ENCODE measurements at regions not wholly inside any gene's neighbourhood (a gene's known extent, or its start where the extent isn't known, plus 50 kb on each side); places are given as distances from the start of the nearest gene placed in this dataset.

DNA sequence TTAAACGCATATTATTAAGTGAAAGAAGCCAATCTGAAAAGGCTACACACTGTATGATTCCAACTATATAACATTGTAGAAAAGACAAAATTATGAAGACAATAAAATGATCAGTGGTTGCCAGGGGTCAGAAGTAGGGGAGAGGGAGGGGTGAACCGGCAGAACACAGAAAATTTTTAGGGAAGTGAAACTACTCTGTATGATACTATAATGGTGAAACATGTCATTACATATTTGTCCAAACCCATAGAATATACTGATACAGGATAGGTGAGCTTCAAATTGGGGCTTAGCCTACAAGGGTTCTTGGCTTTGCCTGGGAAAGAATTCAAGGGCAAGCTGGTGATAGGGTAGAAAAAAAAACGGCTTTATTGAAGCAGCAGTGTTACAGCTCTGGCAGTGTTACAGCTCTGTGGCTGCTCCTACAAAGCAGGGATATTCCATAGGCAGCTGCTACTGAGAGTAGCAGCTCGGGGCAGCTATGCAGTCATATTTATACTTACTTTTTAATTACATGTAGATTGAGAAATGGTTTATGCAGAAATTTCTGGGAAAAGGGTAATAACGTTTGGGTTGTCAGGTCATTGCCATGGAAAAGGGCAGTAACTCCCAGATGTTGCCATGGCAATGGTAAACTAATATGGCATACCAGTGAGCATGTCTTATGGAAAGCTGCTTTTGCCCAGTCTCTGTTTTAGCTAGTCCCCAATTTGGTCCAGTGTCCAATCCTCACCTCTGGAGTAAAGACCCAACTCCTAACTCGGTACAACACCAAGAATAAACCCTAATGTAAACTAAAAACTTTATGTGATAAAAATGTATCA is 125.1 kb upstream of the SLC25A36 start:
- DNase-seq, result no peak

DNA sequence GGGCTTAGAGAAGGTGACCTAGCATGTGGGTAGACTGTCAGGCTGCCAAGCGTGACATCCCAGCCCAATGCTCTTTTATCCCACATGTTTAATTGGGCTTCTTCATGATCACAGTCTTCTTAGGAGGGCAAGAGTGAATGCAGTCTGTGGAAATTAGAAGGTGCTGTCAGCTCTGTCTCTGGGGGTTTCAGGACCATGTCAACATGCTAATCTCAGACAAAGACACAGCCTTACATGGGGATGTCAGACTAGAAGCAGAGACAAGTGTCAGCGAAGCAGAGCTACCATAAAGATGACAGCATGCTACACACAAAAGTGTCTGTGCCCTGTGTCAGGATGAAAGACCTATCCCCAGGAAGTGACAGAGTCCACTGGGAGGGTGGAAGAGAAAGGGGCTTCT is 120.1 kb upstream of the SLC25A36 start:
- no peak for DNase-seq

DNA sequence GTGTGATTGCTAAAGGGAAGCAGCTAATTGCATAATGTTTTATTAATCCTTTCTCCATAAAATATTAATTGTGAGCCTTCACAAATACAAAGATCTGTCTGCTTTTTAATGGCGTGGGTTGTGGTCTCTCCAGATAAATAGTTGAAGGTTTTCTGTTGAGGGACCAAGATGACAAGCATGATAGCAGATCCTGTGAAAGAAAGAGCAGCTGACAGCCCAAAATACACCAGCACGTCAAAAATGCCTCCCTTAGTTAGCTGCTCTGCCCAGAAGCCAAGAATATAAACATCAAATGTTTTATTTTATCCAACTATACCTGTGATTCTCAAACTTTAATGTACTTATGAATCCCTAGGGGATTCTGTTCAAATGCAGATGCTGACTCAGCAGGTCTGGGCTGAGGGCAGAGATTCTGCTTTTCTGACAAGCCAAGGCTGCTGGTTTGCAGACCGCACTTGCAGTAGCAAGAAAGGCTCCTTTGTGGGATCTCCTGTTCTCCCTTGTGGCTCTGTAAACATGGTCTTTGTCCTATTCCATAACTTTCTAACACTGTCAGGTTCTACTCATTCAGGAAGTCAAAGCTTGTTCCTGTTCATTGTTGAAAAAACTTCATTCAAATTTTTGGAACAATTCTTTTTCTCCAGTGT is 119.1 kb upstream of the SLC25A36 start:
- DNase-seq, result no peak

DNA sequence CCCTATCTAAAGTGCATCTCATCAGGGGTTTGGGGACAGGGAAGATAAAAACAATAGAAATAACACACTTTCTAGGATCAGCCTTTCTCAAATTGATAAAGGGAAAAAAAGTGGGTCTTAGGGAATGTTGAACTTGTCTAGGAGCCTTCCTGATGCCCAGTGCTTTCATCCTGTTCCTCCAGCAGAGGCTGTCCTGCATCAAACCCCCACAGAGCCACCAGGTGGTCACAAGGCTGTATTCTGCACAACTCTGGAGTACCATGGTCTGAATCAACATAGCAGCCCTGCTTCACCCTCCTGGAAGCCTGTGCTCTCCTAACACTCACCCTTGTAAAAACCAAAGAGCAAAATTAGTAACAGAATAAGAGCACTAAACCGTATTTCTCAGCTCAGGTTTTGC is 118.5 kb upstream of the SLC25A36 start:
- no peak for DNase-seq

DNA sequence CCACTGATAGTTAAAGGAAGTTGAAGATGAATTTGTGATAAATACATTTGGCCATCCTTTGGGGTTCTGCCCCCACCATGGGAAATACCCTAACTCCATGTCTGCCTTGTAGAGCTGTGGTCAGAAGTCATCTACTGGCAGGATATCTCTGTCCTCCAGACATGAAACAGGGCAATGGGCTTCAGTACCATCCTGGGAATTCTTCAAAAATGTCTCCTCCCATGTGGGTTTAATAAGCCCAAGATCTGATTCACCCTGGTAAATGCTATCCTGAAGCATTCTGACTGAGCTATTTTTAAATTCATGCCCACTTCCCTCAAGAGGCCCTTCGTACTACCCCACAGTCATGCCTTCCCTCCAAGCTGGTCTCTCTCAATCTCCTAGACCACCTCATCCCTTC is 113.7 kb upstream of the SLC25A36 start:
- DNase-seq, result no peak

DNA sequence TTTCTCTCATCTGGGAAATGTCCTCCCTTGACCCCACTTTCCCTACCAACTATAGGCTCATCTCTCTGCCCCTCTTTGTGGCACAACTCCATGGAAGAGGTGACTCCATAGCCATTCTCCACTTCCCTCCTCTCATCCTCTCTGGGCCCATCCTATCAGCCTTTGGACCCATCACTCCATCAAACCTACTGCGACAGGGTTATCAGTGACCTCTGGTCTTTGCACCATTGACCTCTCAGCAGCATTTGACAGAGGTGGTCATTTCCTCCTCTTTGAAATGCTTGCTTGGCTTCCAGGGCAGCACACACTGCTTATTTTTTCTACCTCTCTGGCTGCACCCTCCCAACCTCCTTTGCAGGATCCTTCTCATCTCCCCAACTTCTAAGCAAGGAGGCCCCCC is 113.1 kb upstream of the SLC25A36 start:
- no peak for DNase-seq

DNA sequence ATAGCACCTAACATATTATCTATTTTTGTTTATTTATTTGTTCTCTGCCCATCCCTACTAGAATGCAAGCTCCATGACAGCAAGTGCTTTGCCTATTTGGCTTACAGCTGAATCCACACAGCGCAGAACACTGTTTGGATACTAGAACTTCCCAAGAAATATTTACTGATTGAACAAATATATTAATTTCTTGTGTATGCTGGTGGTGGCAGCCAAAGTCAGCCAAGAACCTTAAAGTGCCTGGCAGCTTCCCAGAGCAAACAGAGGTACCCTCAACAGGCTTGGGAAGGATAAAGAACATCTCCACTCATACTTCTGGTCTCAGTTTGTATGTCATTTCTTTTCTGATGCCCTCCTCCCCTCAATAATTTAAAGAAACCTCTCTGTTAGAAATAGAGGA is 111.8 kb upstream of the SLC25A36 start:
- no peak for DNase-seq

DNA sequence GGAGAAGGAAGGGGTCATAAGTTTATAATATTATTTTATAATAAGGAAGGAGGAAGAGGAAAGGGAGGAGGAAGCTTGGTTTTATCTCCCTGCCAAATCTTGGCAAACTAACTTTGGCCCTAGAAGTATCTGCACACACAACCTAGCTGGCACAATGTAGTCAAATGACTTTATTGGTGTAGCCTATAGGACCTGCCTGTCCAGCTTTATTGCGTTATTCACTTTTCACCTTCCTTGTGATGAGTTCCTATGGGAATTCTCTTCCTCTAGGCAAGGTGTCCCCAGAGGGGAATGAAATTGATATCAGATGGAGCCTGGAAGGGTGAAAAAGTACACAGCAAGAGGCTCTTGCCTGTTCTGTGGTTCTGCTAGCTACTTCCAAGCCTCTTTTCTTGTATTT is 111.2 kb upstream of the SLC25A36 start:
- DNase-seq, result no peak

DNA sequence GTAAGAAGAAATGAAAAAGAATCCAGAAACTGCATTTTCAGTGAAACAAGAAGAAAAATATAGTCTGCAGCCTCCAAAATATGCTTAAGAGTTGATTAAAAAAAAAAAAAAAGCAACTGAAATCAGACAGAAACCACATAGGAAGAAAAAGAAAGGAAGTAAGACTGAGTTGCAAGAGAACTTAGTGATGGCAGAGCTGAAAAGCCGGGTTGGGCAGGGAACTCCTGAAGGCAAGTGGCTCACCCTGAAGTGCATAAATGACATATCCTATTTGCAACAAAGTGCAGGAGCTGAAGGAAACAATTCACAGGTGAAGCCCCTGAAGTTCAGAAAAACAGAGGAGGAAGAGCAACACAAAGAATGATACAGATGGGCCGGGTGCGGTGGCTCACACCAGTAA is 108.8 kb upstream of the SLC25A36 start:
- DNase-seq, result peak; percentile 26

DNA sequence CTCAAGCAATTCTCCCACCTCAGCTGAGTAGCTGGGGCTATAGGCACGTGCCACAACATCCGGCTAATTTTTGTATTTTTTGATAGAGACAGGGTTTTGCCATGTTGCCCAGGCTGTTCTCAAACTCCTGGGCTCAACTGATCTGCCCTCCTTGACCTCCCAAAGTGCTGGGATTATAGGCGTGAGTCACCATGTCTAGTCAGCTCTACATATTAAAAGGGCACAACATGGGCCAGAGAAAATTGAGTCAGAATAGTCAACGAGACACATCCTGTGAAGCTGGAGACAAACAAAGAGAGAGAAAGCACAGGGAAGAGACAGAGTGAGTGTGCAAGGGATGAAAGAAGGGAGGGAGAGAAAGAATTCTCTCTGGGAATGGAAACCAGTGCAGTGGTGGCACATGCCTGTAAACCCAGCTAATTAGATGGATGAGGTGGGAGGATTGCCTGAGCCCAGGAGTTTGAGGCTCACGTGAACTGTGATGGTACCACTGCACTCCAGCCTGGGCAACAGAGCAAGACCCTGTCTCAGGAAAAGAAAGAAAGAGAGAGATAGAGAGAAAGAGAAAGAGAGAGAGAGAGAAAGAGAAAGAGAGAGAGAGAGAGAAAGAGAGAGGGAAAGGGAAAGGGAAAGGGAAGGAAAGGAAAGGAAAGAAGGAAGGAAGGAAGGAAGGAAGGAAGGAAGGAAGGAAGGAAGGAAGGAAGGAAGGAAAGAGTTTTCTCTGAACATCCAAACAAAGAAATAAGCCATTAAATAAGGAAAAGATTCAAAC is 107.2 kb upstream of the SLC25A36 start:
- no peak for DNase-seq

DNA sequence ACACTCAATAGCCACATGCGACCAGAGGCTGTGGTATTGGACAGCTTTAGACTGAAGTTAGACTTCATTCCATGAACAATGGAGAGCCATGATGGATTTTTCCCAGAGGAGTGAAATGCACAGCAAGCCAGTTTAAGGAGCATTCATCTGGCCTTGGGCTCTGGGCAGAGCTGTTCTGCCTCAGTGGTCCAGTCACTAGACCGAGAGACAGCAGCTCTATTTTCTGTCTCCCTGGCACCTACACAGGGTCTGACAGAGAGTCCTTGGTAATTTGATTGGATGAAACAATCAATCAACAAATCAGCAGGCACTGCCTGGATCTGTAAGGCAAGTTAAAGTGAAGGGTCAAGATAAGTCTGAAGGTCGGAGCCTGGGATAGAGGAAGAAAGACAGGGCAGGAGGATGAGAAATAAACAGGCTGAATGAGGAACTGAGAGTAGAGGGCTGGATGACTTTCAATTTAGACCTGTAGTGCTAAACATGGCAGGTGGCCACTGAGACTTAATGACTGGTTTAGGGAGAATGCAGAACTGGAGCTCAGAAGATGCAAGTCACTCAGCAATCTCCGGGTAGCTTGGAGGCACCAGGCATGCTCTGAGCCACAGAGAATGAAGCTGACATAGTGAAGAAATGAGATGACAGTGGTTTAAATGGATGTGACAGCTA is 98.5 kb upstream of the SLC25A36 start:
- no peak for DNase-seq

DNA sequence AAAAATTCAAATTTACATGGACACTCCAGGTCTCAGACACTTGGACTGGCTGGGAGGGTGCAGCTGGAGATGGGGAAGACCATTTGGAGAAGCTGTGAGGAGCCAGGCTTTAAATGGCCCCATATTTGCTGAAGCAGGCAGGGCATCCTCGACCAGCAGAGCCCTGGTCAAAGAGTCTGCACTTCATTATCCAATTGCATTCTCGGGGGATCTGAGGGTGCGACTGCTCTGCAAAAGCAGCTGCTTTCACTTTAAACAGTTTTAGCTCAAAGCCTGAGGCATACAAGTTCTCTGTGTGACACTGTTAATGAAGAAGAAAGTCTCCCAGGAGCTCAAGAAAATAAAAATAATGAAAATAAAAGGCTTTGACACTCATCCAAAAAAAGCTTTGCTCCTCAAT is 98.0 kb upstream of the SLC25A36 start:
- no peak for DNase-seq

DNA sequence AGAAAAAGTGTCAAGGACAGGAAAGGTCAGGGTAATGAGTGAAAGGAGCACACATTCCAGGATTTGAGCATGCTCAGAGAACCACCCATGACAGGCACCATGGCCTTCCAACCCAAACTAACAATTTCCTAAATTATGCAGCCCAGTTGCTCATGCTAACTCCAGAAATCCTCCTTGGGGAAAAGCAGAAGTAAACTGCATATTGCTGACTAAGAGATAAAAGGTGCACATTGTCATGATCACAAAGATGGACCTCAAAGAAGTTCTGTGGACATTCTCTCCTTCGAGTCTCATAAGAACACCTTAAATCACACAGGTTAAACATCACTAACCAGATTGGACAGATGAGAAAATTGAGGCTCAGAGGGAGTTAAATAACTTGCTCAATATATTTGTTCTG is 97.6 kb upstream of the SLC25A36 start:
- no peak for DNase-seq

DNA sequence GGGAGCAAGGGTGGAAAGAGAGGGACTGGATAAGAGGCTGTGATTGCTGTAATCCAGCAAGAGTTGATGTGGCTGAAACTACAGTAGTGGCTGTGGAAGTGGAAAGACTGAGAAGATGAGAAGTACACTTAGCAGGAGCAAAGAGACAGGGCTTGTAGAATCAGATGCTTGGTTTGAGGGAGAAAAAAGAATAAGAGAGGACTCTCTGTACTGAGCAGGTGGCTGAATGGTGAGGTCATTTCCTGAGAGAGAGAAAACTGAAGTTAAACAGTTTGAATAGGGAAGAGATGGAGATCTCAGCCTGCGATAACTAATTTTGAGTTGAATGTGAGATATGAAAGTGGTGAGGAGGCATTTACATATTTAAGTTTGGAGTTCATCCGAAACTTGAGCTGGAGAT is 95.8 kb upstream of the SLC25A36 start:
- no peak for DNase-seq

DNA sequence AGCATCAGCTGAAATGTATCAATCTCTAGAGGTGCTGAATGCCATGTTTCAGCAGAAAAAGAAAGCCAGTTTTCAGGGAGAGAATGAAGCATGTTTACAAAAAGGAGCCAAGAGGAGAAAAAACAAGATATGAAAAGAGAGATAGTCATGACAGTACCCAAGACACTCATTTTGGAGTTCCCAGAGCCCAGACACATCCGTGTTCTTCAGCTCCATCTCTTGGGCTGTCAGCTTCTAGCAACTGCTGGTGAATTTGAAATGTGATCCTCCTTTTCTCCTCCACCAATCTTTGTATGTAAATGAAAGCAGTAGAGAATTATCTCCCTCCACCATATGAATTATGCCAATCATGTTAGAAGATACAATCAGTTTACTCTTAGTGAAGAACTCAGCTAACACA is 93.0 kb upstream of the SLC25A36 start:
- no peak for DNase-seq

DNA sequence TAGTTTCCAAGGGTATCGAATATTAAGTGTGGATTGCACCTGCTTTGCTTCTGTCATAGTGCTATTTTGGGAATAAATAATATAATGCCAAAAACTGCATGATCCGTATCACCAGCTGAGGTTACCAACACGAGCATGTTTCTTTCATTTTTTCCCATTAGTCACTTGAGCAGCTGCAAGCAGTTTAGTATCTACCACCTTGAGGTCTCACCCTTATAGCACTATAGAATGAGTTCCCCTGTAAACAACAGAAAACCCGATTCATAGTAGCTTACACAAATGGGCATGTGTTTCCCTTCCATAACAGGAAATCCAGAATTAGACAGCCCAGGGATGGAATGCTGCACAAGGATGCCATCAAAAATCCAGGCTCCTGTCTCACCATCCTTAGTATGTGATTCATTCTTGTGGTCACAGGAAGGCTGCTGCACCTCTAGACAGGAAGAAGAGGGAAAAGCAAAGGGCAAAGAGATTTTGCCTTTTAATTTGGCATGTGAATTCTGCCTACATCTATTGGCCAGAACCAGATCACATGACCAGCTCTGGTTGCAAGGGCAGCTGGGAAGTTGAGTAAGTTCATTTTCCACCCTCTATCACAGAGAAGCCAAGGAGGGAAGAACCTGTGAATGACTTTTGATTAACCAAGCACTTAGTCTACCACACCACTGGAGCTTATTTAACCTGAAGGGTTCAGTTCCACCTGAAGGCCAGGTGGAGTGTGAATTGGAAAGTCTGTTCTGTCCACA is 91.3 kb upstream of the SLC25A36 start:
- no peak for DNase-seq

DNA sequence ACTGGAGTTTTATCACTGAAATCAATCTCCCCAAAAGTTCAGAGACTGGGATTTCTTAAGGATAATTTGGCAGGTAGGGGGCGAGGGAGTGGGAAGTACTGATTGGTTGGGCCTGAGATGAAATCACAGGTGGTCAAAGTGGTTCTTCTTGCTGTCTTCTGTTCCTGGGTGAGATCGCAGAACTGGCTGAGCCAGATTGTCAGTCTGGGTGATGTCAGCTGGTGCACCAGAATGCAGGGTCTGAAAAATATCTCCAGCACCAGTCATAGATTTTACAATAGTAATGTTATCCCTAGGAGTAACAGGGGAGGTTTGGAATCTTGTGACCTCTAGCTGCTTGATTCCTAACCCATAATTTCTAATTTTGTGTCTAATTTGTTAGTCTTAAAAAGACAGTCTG is 86.7 kb upstream of the SLC25A36 start:
- no peak for DNase-seq

DNA sequence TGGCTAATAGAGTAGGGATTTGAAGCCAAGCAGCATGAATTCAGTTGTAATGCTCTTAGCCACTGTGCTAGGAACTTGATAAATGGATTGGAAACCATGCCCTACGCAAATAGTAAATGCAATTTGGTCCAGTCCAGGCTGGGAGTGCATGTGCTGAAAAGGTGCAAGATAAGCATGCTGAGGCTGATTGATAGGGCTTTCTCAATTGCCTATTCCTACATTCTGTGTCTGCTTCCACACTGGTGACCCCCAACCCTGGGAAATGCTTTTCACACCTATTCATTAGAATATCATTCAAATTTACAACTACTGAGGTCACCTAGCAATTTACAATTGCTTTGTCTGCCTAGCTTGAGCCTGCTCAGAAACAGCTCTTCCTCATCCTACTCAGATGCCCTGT is 84.7 kb upstream of the SLC25A36 start:
- no peak for DNase-seq

DNA sequence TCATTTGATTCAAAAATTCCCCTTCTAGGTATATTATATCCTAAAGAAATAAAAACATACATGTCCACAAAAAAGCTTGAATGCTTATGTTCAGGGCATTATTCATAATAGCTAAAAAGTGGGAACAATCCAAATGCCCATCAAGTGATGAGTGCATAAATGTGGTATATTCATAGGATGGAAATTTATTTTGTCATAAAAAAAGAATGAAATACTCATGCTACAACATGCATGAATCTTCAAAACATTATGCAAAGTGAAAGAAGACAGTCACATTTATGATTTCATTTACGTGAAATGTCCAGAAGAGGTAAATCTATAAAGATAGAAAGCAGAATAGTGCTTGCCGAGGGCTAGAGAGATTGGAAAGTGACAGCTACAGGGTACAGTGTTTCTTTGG is 83.6 kb upstream of the SLC25A36 start:
- no peak for DNase-seq

DNA sequence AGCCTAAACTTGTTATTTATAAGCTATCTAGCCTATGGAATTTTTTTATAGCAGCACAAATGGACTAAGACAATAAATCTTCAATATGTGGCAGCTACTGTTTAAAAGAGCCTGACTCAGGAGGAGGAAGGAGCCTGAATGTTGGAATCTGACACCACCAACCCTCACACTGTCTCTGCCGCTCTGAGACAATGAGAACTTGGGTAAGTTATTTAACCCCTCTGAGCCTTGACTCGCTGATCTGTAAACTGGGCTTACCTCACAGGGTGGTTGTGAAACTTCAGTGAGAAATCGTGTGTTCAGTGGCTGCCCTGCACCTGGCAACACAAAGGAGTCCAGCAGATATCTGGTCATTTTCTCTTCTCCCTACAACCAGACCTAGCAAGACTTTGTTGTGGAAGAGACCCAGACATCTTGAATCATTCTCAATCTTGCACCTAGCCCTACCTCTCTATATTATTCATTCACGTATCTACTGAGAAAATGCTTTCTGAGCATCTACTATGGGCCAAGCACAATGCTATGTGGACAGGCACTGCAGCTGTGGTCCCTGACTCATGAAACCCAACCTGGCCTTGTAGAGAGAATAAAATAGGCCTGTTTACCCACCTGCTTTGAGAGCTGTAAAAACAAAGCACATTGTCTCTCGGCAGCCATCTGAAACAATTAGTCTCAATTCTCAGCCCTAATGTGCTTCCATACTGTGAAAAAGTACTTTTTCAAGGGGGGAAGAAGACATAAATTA is 81.9 kb upstream of the SLC25A36 start:
- no peak for DNase-seq

DNA sequence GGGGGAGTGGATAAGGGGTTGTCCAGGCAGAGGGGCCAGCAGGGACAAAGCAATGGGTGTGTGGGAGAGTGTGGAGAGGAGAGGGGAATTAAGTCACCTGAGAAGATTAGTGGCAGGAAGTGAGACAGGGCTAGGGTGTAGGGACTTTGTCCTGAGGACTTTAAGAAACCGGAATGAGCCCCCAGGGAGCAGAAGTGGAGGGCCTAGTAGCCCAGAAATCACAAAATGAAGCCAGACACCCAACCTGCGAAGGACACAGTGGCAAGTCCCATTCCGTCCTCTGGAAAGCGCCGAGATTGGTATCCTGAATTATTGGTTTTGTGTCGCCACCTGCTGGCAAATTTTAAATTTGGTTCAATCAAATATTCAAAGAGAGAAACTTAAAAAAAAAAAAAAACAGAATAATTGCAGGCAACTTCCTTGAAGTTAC is 78.0 kb upstream of the SLC25A36 start:
- peak; percentile 34 for DNase-seq

DNA sequence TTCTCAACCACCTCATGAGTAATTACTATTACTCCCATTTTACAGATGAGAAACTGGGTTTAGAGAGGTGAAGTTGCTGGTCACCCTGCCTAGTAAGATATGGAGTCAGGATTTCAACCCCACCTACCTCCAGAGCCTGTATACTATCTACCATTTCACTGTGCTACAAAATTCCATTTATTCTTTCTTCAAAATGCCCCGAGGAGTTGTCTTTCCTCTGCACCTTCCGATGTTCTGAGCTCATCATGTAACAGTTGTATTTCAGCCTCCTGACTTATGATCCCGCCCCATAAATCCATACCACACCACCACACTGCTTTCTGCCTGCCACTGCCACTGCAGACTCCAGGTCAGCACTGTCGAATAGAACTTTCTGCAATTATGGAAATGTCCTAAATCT is 71.3 kb upstream of the SLC25A36 start:
- DNase-seq, result no peak

All from KG1 (cell line).